ENCODE measurements at regions not wholly inside any gene's neighbourhood (a gene's known extent, or its start where the extent isn't known, plus 50 kb on each side); places are given as distances from the start of the nearest gene placed in this dataset.

- TF ChIP-seq FOXJ3 (CRISPR knock-in tag; IDR thresholded peaks at IDR 0.05; ENCODE audit: borderline replicate concordance) (no peak), GRHL2 (CRISPR knock-in tag; IDR thresholded peaks at IDR 0.05; ENCODE audit: insufficient replicate concordance, severe bottlenecking) (no peak)
Observed at GRCh38 chr10:120112809-120113208, 220.3 kb downstream of the SEC23IP start (continued).

- Mint-ChIP-seq H3K27ac (no peak overlapping the region), H3K36me3 (no peaks in the 10 kb centered on the region), H3K4me3 (no peak overlapping the region), H3K9me3 (peaks cover 8% of the 10 kb centered on the region; the same call in 1 of the 2 replicates), H3K4me1 (peaks cover 4% of the 10 kb centered on the region), H3K27me3 (ENCODE audit: low read depth) (no peaks in the 10 kb centered on the region)
- POLR2A ChIA-PET, result no interaction called here
- ATAC-seq (no peak), DNase-seq (ENCODE audit: low spot score) (no peak)
- TF ChIP-seq PRRX2 (CRISPR knock-in tag; IDR thresholded peaks at IDR 0.05), result no peak
- no peak for TF ChIP-seq NFE2L1 (CRISPR knock-in tag; IDR thresholded peaks at IDR 0.05)
- no peak for TF ChIP-seq MLX (CRISPR knock-in tag; IDR thresholded peaks at IDR 0.05)
- TF ChIP-seq FOXK1 (CRISPR knock-in tag; IDR thresholded peaks at IDR 0.05), result no peak
- TF ChIP-seq JUN (CRISPR knock-in tag; IDR thresholded peaks at IDR 0.05), result no peak
- no peak for TF ChIP-seq MYBL2 (CRISPR knock-in tag; IDR thresholded peaks at IDR 0.05)
- TF ChIP-seq OVOL2 (CRISPR knock-in tag; IDR thresholded peaks at IDR 0.05; ENCODE audit: borderline replicate concordance), result no peak
- no peak for TF ChIP-seq ZBTB21 (CRISPR knock-in tag; IDR thresholded peaks at IDR 0.05; ENCODE audit: borderline replicate concordance)
- TF ChIP-seq USF1 (CRISPR knock-in tag; IDR thresholded peaks at IDR 0.05), result no peak
- no peak for TF ChIP-seq CBFB (CRISPR knock-in tag; IDR thresholded peaks at IDR 0.05; ENCODE audit: low read depth)
- TF ChIP-seq MAX (CRISPR knock-in tag; IDR thresholded peaks at IDR 0.05), result no peak
- no peak for TF ChIP-seq FOXP4 (CRISPR knock-in tag; IDR thresholded peaks at IDR 0.05)
- TF ChIP-seq TEAD4 (CRISPR knock-in tag; IDR thresholded peaks at IDR 0.05), result no peak
- TF ChIP-seq CTCF (IDR thresholded peaks at IDR 0.05), result no peak
- CTCF ChIA-PET, result no interaction called here
Observed at GRCh38 chr10:120115959-120116358, 223.4 kb downstream of the SEC23IP start.

GRCh38 chr10:120121768-120122167, 229.2 kb downstream of the SEC23IP start:
- POLR2A ChIA-PET, result no interaction called here
- Mint-ChIP-seq H3K4me3 (no peak overlapping the region), H3K27ac (no peak overlapping the region), H3K36me3 (no peaks in the 10 kb centered on the region), H3K4me1 (peaks cover 16% of the 10 kb centered on the region), H3K27me3 (ENCODE audit: low read depth) (no peaks in the 10 kb centered on the region), H3K9me3 (peaks cover 14% of the 10 kb centered on the region)
- CTCF ChIA-PET, result interaction anchor here (0.6 to 1.4 kb wide), 5 partner anchors 45 to 130 kb away, joined by 3 to 5 read pairs (median 4); no protein-coding TSS in a partner anchor
- DNase-seq (ENCODE audit: low spot score) (no peak), ATAC-seq (peak; percentile 50; the same call in 1 of the 2 replicates)
- TF ChIP-seq ZNF423 (CRISPR knock-in tag; IDR thresholded peaks at IDR 0.05) (no peak), SMAD4 (CRISPR knock-in tag; IDR thresholded peaks at IDR 0.05) (no peak), TP53 (CRISPR knock-in tag; IDR thresholded peaks at IDR 0.05) (no peak), RORB (CRISPR knock-in tag; IDR thresholded peaks at IDR 0.05) (no peak), PREB (CRISPR knock-in tag; IDR thresholded peaks at IDR 0.05; ENCODE audit: borderline replicate concordance) (no peak), ARID4B (CRISPR knock-in tag; IDR thresholded peaks at IDR 0.05; ENCODE audit: borderline replicate concordance) (no peak), JUN (CRISPR knock-in tag; IDR thresholded peaks at IDR 0.05) (no peak), NR3C1 (CRISPR knock-in tag; conservative IDR thresholded peaks at IDR 0.05; ENCODE audit: low read depth) (no peak)
